Fibroblast of villous mesenchyme (primary cell): ENCODE measurements at regions not wholly inside any gene's neighbourhood (a gene's known extent, or its start where the extent isn't known, plus 50 kb on each side); places are given as distances from the start of the nearest gene placed in this dataset.

Experiments used
- DNase-seq: peaks from one replicate; pipeline ENCODE4 v3.0.0-alpha.2; 2010; ENCODE audit warnings: low read depth
- H3K4me3 ChIP-seq: 2 replicates; pipeline ENCODE4 v1.5.1; 2011; ENCODE audit warnings: low read depth, mild to moderate bottlenecking, low read length
- TF ChIP-seq, protein P1 (sequence below): IDR thresholded peaks from 2 replicates; pipeline ENCODE4 v1.5.1; 2012; ENCODE audit warnings: low read depth, mild to moderate bottlenecking, low read length; ENCODE audit not compliant: insufficient read depth

DNA sequence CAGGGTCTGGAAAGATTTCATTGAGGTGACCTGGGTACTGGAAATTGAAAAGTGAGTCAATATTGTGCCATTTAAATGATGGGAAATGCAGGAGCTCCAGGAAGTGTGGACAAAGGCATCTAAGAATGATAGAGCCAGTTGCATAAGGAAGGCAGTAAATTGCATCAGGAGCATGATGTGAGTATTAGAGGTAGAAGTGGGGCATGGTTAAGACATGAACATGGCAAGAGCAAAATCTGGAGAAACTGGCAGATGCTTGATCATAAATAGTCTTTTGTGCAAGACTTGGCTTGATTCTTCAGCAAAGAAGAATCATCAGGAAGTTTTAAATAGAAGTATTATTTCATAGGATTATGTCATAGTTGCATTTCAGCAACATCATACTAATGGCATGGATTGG, 157.4 kb upstream of the PUM3 start:
- TF ChIP-seq, protein P1, sequence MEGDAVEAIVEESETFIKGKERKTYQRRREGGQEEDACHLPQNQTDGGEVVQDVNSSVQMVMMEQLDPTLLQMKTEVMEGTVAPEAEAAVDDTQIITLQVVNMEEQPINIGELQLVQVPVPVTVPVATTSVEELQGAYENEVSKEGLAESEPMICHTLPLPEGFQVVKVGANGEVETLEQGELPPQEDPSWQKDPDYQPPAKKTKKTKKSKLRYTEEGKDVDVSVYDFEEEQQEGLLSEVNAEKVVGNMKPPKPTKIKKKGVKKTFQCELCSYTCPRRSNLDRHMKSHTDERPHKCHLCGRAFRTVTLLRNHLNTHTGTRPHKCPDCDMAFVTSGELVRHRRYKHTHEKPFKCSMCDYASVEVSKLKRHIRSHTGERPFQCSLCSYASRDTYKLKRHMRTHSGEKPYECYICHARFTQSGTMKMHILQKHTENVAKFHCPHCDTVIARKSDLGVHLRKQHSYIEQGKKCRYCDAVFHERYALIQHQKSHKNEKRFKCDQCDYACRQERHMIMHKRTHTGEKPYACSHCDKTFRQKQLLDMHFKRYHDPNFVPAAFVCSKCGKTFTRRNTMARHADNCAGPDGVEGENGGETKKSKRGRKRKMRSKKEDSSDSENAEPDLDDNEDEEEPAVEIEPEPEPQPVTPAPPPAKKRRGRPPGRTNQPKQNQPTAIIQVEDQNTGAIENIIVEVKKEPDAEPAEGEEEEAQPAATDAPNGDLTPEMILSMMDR = no peak
- DNase-seq = no peak
- H3K4me3 ChIP-seq = no peak overlapping the region

DNA sequence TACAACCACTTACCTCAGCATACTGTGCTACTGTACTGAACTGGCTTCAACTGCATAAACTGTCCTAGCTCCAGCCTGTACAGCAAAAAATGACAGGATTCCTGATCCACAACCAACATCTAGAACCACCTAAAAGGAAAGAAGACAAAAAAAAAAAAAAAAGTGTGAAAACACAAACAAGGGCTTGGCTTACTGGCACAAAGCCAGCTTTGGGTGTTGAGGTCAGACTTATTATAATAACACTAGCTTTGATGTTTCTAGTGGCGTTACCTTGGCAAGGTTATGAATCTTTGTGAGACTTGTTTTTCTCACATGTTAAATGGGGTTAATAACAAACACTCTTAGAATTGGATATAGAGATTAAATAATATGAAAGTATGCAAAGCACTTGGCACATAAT, 148.5 kb upstream of the PUM3 start:
- TF ChIP-seq, protein P1 = no peak
- no peak overlapping the region for H3K4me3 ChIP-seq
- DNase-seq = no peak

DNA sequence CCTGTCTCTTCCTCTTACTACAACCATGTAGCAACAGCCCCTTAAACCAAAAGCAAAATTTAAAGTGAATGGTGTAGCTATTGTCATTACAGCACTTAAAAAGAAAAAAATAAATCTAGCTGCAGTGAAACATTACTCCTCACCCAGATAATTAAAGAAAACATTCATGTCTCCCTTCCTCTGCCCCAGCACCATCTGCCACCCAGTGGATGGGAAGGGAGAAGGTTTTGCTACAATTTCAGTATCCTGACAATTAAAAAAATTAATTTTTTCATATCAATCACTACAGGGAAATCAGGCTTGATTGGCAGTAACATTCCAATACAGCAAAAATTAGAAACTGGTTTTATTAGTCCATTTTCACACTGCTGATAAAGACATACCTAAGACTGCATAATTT, 147.4 kb upstream of the PUM3 start:
- TF ChIP-seq, protein P1 = no peak
- H3K4me3 ChIP-seq = no peak overlapping the region
- DNase-seq = peak; percentile 3

DNA sequence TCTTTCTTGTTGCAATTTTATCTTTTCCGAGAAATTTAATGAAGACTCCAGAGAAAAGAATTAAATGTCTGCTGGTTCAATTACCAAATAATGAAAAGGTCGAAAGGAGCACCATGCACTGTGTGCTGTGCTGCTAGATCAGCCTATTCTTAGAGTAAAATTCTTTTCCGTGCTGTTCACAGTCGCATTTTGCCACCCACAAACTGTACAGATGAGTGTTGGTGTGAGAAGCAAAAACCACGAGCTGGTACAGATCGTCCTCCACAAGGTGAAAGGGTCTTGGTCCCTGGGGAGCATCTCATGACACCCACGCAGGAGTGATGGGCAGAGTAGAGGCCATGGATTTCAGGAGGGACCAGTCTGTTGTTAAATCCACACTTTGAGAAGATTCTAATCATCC, 143.8 kb upstream of the PUM3 start:
- TF ChIP-seq, protein P1 = no peak
- DNase-seq = no peak
- no peak overlapping the region for H3K4me3 ChIP-seq

DNA sequence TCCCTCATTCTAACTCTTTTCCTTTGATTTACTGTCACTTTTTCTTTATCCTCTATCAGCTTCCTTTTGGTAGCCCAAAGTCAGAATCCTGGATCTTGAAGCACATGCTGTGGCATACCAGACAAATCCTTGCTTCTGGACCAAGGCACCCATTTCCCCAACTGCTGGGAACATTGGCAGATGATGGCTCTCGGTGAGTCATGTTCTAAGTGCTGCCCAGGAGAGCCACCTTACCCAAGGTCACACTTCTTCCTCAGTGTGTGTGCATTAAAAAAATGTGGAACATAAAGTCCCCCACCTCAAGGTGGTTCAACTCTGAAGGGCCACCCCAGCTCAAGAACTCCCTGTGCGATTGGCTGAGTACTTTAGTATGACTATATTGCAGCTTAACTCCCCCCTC, 141.4 kb upstream of the PUM3 start:
- no peak overlapping the region for H3K4me3 ChIP-seq
- no peak for DNase-seq
- TF ChIP-seq, protein P1 = no peak

DNA sequence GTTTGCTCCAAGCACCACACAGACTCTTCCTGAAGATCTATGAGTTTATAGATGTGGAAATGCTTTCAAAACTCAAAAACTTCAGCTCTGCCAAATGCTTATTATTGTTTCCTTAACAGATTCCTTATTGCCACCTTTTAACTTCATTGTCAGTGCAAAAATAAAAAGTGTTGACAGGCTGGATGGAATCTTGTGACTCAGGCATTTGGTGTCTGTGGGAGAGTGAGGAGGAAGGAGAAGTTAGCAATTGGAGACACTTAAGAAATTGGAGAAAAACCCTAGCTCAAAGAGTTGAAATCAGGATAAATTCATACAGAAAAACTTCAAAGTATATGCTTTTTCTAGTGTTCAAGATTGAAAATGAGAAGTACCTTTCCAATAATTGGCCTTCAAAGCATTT, 140.6 kb upstream of the PUM3 start:
- H3K4me3 ChIP-seq = no peak overlapping the region
- TF ChIP-seq, protein P1 = no peak
- DNase-seq = no peak

DNA sequence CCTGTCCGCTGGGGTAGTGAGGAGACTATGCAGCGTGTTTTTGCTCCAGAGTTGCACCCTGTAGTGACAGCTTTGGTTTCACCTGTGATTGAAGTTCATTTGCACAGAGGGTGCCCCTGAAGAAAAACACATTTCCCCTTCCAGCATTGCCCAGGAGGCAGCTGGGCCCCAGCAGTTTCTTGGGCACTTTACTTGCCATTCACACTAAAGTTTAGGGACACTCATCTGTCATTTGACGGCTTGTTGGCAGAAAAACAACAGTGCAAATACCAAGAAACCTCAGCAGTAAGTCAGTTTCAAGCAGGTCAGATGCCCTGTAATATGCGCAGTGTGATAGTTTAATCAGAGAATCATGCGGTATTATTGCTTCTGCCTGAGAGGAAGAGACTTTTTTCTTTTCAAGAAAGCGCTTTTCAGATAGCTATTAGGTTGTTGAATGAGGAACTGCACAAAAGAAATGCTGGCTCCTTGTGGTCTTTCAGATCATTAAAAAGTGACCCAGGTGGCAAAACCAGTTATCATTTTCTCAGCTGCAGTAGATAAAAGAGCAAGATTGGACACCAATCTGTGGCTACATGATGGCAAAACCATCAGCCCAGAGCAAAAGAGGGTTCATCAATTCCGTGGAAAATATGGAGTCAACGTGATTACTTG, 136.2 kb upstream of the PUM3 start:
- no peak for DNase-seq
- H3K4me3 ChIP-seq = no peak overlapping the region
- TF ChIP-seq, protein P1 = no peak
